Glutamatergic neuron (in vitro differentiated cells): ENCODE measurements at regions not wholly inside any gene's neighbourhood (a gene's known extent, or its start where the extent isn't known, plus 50 kb on each side); places are given as distances from the start of the nearest gene placed in this dataset.

Experiments used
- DNase-seq: peaks from one replicate; pipeline ENCODE4 v3.0.0; 2022
- H3K27ac Mint-ChIP-seq: one replicate; pipeline ENCODE4 v1.8.0; 2020; ENCODE audit warnings: mild to moderate bottlenecking, mixed read lengths, inconsistent platforms; ENCODE audit not compliant: unreplicated experiment
- H3K27me3 Mint-ChIP-seq: one replicate; pipeline ENCODE4 v1.8.0; 2020; ENCODE audit warnings: mild to moderate bottlenecking, moderate library complexity, mixed read lengths, inconsistent platforms; ENCODE audit not compliant: unreplicated experiment
- H3K36me3 Mint-ChIP-seq: one replicate; pipeline ENCODE4 v1.8.0; 2020; ENCODE audit warnings: mild to moderate bottlenecking, mixed read lengths, inconsistent platforms; ENCODE audit not compliant: unreplicated experiment
- H3K4me1 Mint-ChIP-seq: one replicate; pipeline ENCODE4 v1.8.0; 2020; ENCODE audit warnings: mild to moderate bottlenecking, low read depth, mixed read lengths, inconsistent platforms; ENCODE audit not compliant: unreplicated experiment
- H3K4me3 Mint-ChIP-seq: one replicate; pipeline ENCODE4 v1.8.0; 2020; ENCODE audit warnings: mild to moderate bottlenecking, mixed read lengths, inconsistent platforms; ENCODE audit not compliant: unreplicated experiment
- H3K9me3 Mint-ChIP-seq: one replicate; pipeline ENCODE4 v1.8.0; 2020; ENCODE audit warnings: mild to moderate bottlenecking, moderate library complexity, mixed read lengths, inconsistent platforms; ENCODE audit not compliant: unreplicated experiment
- CTCF ChIP-seq: fragments of 200-600 bp; sonication (generic); IDR thresholded peaks from one replicate; pipeline ENCODE4 v1.5.0; 2021; ENCODE audit not compliant: partially characterized antibody, unreplicated experiment

- peak; percentile 85 for DNase-seq
- H3K36me3 Mint-ChIP-seq = no peaks in the 10 kb centered on the region
- H3K27ac Mint-ChIP-seq = peak overlapping the region; percentile 66
- H3K9me3 Mint-ChIP-seq = peaks cover 21% of the 10 kb centered on the region
- H3K4me3 Mint-ChIP-seq = no peak overlapping the region
- TF ChIP-seq CTCF = peak; percentile 76
- H3K4me1 Mint-ChIP-seq = peaks cover 41% of the 10 kb centered on the region
- H3K27me3 Mint-ChIP-seq = peaks cover 16% of the 10 kb centered on the region
These were observed 113.4 kb downstream of the ENGASE start for GRCh38 chr17:79188048-79188447.

GRCh38 chr17:79187186-79187585, 112.6 kb downstream of the ENGASE start:
- DNase-seq = no peak
- TF ChIP-seq CTCF = no peak
- H3K27me3 Mint-ChIP-seq = peaks cover 14% of the 10 kb centered on the region
- H3K36me3 Mint-ChIP-seq = no peaks in the 10 kb centered on the region
- H3K27ac Mint-ChIP-seq = no peak overlapping the region
- H3K9me3 Mint-ChIP-seq = peaks cover 19% of the 10 kb centered on the region
- no peak overlapping the region for H3K4me3 Mint-ChIP-seq
- H3K4me1 Mint-ChIP-seq = peaks cover 35% of the 10 kb centered on the region

- DNase-seq = no peak
- peaks cover 32% of the 10 kb centered on the region for H3K4me1 Mint-ChIP-seq
- H3K27ac Mint-ChIP-seq = no peak overlapping the region
- H3K9me3 Mint-ChIP-seq = peaks cover 19% of the 10 kb centered on the region
- TF ChIP-seq CTCF = no peak
- H3K4me3 Mint-ChIP-seq = no peak overlapping the region
- no peaks in the 10 kb centered on the region for H3K36me3 Mint-ChIP-seq
- H3K27me3 Mint-ChIP-seq = peaks cover 16% of the 10 kb centered on the region
These were observed 111.8 kb downstream of the ENGASE start for GRCh38 chr17:79186406-79186805.

GRCh38 chr17:79185671-79186070, 111.0 kb downstream of the ENGASE start:
- no peaks in the 10 kb centered on the region for H3K36me3 Mint-ChIP-seq
- peaks cover 28% of the 10 kb centered on the region for H3K4me1 Mint-ChIP-seq
- peaks cover 21% of the 10 kb centered on the region for H3K9me3 Mint-ChIP-seq
- no peak for TF ChIP-seq CTCF
- H3K4me3 Mint-ChIP-seq = peak overlapping the region; percentile 52
- no peak for DNase-seq
- peaks cover 19% of the 10 kb centered on the region for H3K27me3 Mint-ChIP-seq
- H3K27ac Mint-ChIP-seq = no peak overlapping the region

- H3K27ac Mint-ChIP-seq = peak overlapping the region; percentile 68
- DNase-seq = no peak
- peak overlapping the region; percentile 71 for H3K4me3 Mint-ChIP-seq
- H3K4me1 Mint-ChIP-seq = peaks cover 19% of the 10 kb centered on the region
- no peaks in the 10 kb centered on the region for H3K36me3 Mint-ChIP-seq
- peaks cover 17% of the 10 kb centered on the region for H3K27me3 Mint-ChIP-seq
- TF ChIP-seq CTCF = no peak
- H3K9me3 Mint-ChIP-seq = peaks cover 17% of the 10 kb centered on the region
These were observed 109.6 kb downstream of the ENGASE start for GRCh38 chr17:79184219-79184618.
